ENCODE measurements at regions not wholly inside any gene's neighbourhood (a gene's known extent, or its start where the extent isn't known, plus 50 kb on each side); places are given as distances from the start of the nearest gene placed in this dataset.

DNA sequence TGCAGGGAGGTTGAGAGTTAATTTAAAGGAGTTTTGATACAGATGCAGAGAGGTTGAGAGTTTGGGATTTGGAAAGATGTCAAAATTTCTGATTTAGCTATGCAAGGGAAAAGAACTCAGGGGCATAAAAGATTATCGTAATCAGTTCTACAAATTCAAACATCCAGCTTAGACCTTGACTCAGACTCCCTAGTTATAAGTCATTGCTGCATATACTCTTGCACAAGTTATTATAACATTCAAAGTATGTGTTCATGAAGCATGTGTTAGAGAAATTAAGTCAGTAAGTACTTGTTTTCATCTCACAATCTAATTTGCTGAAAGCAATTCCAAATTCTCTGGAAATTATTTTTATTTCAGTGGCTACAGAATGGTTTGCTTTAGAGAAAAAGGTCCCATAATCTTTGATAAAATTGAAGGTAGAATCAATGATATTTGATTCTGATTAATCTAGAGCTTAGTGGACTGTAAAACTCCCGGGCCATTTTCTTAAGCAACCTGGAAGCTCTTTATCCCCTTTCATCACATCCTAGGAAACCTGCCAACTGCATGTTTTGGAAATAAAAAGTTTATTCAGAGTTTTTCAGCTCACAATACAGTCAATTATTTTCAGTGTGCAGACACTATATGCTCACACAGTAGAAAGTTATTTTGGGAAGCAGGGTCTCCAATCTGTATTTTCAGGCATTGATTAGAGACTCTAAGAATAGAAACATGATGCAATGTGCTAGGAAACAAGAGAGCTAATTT lies 132.9 kb upstream of the SPANXC start:
- no peak for TF ChIP-seq JUND (IDR thresholded peaks at IDR 0.05; ENCODE audit: low read depth)
- DNase-seq (ENCODE audit: low read depth in 1 of 2, low spot score in 1 of 2), result no peak
- in situ Hi-C loops (cut with HindIII; ENCODE audit: low pct_unique_long_range_greater_than_20kb, low sequenced_read_pairs), result no loop called here

DNA sequence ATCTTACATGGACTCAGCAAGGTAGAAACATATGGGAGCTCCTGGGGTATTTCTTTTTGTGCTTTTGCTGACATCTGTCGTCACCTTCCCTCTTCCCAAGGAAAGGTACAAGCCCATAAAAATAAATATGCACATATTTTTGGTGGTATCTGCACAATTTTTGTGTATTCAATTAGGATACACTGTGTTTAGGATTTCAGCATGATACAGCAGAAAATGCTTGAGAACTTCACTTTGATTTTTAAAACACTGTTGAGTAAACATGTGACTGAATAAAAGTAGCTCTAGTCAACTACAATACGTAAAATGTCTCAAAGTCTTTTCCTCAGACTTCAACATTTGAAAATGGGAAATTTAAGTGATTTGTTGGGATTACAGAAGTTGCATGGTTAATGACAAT lies 99.4 kb upstream of the SPANXC start:
- no peak for DNase-seq (ENCODE audit: low read depth in 1 of 2, low spot score in 1 of 2)
- in situ Hi-C loops (cut with HindIII; ENCODE audit: low pct_unique_long_range_greater_than_20kb, low sequenced_read_pairs), result no loop called here
- TF ChIP-seq JUND (IDR thresholded peaks at IDR 0.05; ENCODE audit: low read depth), result no peak

DNA sequence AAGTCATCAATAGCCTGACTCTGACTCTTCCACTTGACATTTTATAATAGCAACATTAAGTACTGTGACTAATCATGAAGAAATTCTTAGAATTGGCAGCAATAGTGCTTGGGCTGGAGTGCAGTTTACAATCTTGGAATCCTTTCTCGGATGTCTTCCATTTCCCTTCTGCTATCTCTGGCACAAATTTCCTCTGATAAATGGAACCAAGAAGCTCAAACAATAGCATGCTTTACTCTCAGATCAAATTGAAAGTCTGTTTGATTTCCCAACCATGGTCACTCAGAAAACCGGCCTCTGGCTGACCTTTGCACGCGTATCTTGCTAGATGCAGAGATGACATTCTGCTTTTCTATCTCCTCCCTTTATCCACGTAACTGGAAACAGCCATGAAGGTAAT lies 99.0 kb upstream of the SPANXC start:
- in situ Hi-C loops (cut with HindIII; ENCODE audit: low pct_unique_long_range_greater_than_20kb, low sequenced_read_pairs), result no loop called here
- TF ChIP-seq JUND (IDR thresholded peaks at IDR 0.05; ENCODE audit: low read depth), result no peak
- no peak for DNase-seq (ENCODE audit: low read depth in 1 of 2, low spot score in 1 of 2)

DNA sequence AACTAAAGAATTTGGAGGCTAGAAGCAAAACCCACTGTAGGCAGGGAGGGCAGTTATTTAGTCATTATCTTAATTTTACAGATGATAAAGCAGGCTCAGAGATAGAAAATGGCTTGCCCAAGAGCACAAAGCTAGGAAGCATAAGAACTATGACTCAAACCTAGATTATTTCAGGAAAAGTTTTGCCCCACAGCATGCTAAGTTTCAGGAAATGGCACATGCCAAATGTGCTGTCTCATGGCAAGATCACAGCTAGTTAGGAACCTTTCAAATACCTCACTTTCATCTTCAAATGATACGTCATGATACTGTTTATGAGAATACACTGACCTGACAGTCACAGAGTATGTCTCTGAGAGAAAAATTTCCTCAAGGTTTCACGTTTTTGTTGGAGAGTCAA lies 78.5 kb upstream of the SPANXC start:
- TF ChIP-seq JUND (IDR thresholded peaks at IDR 0.05; ENCODE audit: low read depth), result no peak
- in situ Hi-C loops (cut with HindIII; ENCODE audit: low pct_unique_long_range_greater_than_20kb, low sequenced_read_pairs), result no loop called here
- DNase-seq (ENCODE audit: low read depth in 1 of 2, low spot score in 1 of 2), result no peak

DNA sequence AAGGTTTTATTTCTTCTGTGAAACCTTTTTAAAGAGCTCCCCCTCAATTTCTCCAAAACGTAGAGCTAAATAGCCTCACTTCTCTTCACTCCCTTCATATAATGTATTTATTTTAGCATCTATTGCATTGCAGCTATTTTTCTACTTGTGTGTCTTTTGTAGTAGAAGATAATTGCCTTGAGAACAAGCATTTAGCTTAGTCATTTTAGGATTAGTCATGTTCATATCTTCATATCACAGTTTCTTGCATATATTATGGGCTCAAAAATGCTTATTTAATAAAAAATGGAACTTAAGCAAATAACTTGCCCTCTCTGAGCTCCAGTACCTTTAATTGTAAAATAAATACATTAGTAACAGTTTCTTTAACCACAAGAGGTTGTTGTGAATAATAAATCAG lies 72.1 kb upstream of the SPANXC start:
- no peak for DNase-seq (ENCODE audit: low read depth in 1 of 2, low spot score in 1 of 2)
- in situ Hi-C loops (cut with HindIII; ENCODE audit: low pct_unique_long_range_greater_than_20kb, low sequenced_read_pairs), result no loop called here
- TF ChIP-seq JUND (IDR thresholded peaks at IDR 0.05; ENCODE audit: low read depth), result no peak

DNA sequence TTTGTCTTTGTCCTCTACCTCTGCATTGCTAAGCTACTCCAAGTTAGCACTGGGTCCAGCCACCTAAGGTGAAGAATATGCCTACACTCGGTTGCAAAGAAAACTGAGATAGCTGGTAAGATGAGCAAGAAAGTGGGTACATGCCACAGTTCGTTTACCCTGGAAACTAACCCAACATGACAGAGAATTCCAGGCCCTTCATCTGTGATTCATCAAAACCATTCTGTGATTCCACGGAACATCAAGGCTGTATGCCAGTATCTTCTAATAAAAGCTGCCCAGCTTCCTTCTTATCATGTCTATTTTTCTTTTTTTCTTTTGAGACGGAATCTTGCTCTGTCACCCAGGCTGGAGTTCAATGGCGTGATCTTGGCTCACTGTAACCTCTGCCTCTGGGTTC lies 58.7 kb upstream of the SPANXC start:
- no peak for TF ChIP-seq JUND (IDR thresholded peaks at IDR 0.05; ENCODE audit: low read depth)
- in situ Hi-C loops (cut with HindIII; ENCODE audit: low pct_unique_long_range_greater_than_20kb, low sequenced_read_pairs), result no loop called here
- no peak for DNase-seq (ENCODE audit: low read depth in 1 of 2, low spot score in 1 of 2)
